GM23248 (cell line): ENCODE measurements at regions not wholly inside any gene's neighbourhood (a gene's known extent, or its start where the extent isn't known, plus 50 kb on each side); places are given as distances from the start of the nearest gene placed in this dataset.

Source experiments
- DNase-seq: peaks from one replicate; pipeline ENCODE4 v3.0.0-alpha.2; 2015
- H2AFZ ChIP-seq: fragments of 200-600 bp; sonication (generic); 2 replicates; pipeline ENCODE4 v1.6.1; 2016; ENCODE audit warnings: antibody characterized with exemption
- H3F3A ChIP-seq: fragments of 200-600 bp; sonication (generic); 2 replicates; pipeline ENCODE4 v1.6.1; 2016; ENCODE audit warnings: mild to moderate bottlenecking, antibody characterized with exemption, mixed run types; ENCODE audit not compliant: insufficient read depth
- H3K27ac ChIP-seq: fragments of 200-600 bp; sonication (generic); 2 replicates; pipeline ENCODE4 v1.5.1; 2016; ENCODE audit warnings: mild to moderate bottlenecking
- H3K27me3 ChIP-seq: fragments of 200-600 bp; sonication (generic); replicated peaks from 2 replicates; pipeline ENCODE4 v1.6.1; 2016; ENCODE audit warnings: mild to moderate bottlenecking; ENCODE audit not compliant: insufficient read depth
- H3K36me3 ChIP-seq: fragments of 200-600 bp; sonication (generic); 2 replicates; pipeline ENCODE4 v1.6.1; 2016; ENCODE audit warnings: low read depth, mild to moderate bottlenecking
- H3K4me1 ChIP-seq: fragments of 200-600 bp; sonication (generic); 2 replicates; pipeline ENCODE4 v1.6.1; 2016; ENCODE audit warnings: mild to moderate bottlenecking; ENCODE audit not compliant: insufficient read depth
- H3K4me2 ChIP-seq: fragments of 200-600 bp; sonication (generic); one replicate; pipeline ENCODE4 v1.6.1; 2016; ENCODE audit warnings: mild to moderate bottlenecking; ENCODE audit not compliant: unreplicated experiment
- H3K4me3 ChIP-seq: fragments of 200-600 bp; sonication (generic); 2 replicates; pipeline ENCODE4 v1.5.1; 2016; ENCODE audit warnings: mild to moderate bottlenecking
- H3K79me2 ChIP-seq: fragments of 200-600 bp; sonication (generic); 2 replicates; pipeline ENCODE4 v1.6.1; 2016; ENCODE audit warnings: mild to moderate bottlenecking; ENCODE audit not compliant: insufficient read depth
- H3K9ac ChIP-seq: fragments of 200-600 bp; sonication (generic); 2 replicates; pipeline ENCODE4 v1.6.1; 2016; ENCODE audit warnings: mild to moderate bottlenecking
- H3K9me2 ChIP-seq: fragments of 200-600 bp; sonication (generic); 2 replicates; pipeline ENCODE4 v1.6.1; 2016; ENCODE audit warnings: mixed run types, mild to moderate bottlenecking, moderate library complexity; ENCODE audit not compliant: insufficient read depth
- H3K9me3 ChIP-seq: fragments of 200-600 bp; sonication (generic); one replicate; pipeline ENCODE4 v1.6.1; 2017; ENCODE audit warnings: low read depth
- H4K20me1 ChIP-seq: fragments of 200-600 bp; sonication (generic); 2 replicates; pipeline ENCODE4 v1.6.0; 2016; ENCODE audit not compliant: insufficient read depth
- EZH2 ChIP-seq: fragments of 200-600 bp; sonication (generic); IDR thresholded peaks from 2 replicates; pipeline ENCODE4 v1.6.1; 2018; ENCODE audit warnings: antibody characterized with exemption, mild to moderate bottlenecking; ENCODE audit not compliant: insufficient read depth, poor library complexity, severe bottlenecking
- EZH2phosphoT487 ChIP-seq: fragments of 200-600 bp; sonication (generic); IDR thresholded peaks from 2 replicates; pipeline ENCODE4 v1.6.1; 2018; ENCODE audit warnings: antibody characterized with exemption, moderate library complexity, mild to moderate bottlenecking, low read depth; ENCODE audit not compliant: insufficient read depth
- WGBS, 2 experiments: methylation state at CpG; one replicate each; pipeline ENCODE4 v1.1.6; 2015 to 2017; ENCODE audit warnings: low lambda C conversion rate in 2 of 2, low coverage in 1 of 2; ENCODE audit errors: missing lambda C conversion rate in 2 of 2; 5-methylcytosine and 5-hydroxymethylcytosine counted together
- in situ Hi-C: fragments of 300-500 bp; cut with MboI; formaldehyde crosslinking; loops from 2 replicates; pipeline ENCODE4 v1.15.0; 2020

DNA sequence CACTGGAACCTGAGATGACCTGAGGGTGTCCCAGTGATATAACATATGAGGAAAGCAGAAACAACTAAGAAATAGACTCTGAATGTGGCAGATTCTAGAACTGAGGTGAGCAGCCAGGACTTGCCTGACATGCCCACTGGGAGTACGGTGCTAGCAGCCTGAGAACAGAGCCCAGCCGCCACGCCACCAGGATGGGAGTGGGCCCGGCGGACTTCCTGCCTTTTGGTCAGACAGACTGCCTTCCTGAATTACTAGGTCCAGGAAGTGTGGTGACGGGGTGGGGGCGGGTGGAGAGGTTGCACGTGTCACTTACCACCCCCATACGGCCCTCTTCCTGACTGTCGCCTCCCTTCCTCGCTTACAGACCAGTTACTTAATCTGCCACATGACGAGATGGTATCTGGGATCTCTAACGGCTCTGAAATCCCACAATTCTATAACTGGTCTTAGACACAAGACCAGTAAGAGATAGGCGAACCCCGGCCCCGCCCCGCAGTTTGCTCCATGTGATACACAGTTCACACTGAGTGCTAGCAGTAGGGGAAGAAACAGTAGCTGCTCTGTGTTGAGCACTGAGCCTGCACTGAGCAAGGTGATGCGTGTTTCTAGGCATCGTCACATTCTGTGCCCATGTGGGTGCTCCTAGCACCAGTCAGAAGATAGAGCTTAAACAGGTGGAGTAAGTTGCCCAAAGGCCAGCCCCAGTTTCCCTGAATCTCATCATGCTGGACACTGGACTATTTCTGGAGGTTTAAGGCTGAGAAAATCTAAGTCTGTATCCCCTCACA, 95.7 kb downstream of the CPN2 start:
- no peak for DNase-seq
- in situ Hi-C loops: no loop called here
- H3K4me3 ChIP-seq: no peak overlapping the region
- H3K27ac ChIP-seq: no peak overlapping the region
- no peak overlapping the region for H3K4me2 ChIP-seq
- H4K20me1 ChIP-seq: no peaks in the 10 kb centered on the region
- H3K4me1 ChIP-seq: no peaks in the 10 kb centered on the region
- WGBS, 2 experiments: 64 to 69% methylated on average over 18 to 19 of the region's 19 CpGs
- peaks cover 13% of the 10 kb centered on the region for H3K27me3 ChIP-seq
- no peak overlapping the region for H3K9ac ChIP-seq
- H2AFZ ChIP-seq: no peak overlapping the region
- H3K9me3 ChIP-seq: no peaks in the 10 kb centered on the region
- no peaks in the 10 kb centered on the region; the same call in 1 of the 2 replicates for H3F3A ChIP-seq
- H3K36me3 ChIP-seq: no peaks in the 10 kb centered on the region
- TF ChIP-seq EZH2phosphoT487 (no peak), EZH2 (no peak)
- H3K9me2 ChIP-seq: no peaks in the 10 kb centered on the region
- no peaks in the 10 kb centered on the region for H3K79me2 ChIP-seq

DNA sequence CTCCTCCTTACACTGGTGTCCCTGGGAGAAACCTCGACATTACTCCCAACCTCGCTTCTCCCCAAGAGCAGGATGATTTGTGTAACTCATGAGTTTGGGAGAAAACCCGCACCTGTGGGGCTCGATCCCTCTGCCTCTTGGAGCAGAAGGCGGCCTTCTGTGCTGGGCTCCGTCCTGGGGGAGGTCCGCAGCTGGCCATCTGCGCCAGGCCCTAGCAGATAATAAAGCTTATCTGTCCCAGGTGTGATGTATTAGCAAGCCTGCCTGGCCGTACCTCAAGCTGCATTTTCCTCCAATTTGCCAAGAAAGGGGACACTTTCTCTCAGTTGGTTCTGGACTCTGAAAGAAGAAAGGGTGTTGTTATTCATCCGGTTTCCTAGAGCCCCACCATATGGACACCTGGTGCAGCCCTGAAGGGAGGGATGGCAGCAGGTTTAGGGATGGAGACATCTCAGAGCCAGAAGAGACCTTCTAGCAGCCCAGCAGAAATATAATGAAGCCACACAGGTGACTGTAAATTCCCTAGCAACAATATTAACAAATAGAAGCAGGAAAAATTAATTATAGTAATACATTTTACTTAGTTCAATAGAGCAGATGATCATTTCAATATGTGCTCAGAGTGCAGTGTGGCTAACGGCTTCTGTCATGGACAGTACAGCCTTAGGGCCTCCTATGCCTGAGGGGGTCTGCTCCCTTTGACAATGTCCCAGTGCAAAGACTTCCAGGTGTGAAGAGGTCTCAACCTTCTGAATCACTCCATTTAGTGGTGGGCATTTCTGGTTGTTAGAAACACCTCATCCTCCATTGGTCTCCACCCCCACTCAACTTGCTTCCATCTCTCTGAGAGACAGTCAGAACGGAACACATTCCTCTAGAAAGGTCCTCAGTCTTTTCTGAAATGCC, 94.8 kb downstream of the CPN2 start:
- in situ Hi-C loops: no loop called here
- H3F3A ChIP-seq: no peaks in the 10 kb centered on the region; the same call in 1 of the 2 replicates
- no peak overlapping the region for H3K4me3 ChIP-seq
- no peak for TF ChIP-seq EZH2
- TF ChIP-seq EZH2phosphoT487: no peak
- WGBS, 2 experiments: 79 to 86% methylated on average over 12 of the region's 12 CpGs
- no peak for DNase-seq
- H3K27ac ChIP-seq: no peak overlapping the region
- H3K9me3 ChIP-seq: no peaks in the 10 kb centered on the region
- no peaks in the 10 kb centered on the region for H3K9me2 ChIP-seq
- no peaks in the 10 kb centered on the region for H3K36me3 ChIP-seq
- H3K4me2 ChIP-seq: no peak overlapping the region
- H3K4me1 ChIP-seq: no peaks in the 10 kb centered on the region
- H3K27me3 ChIP-seq: peaks cover 7% of the 10 kb centered on the region
- no peaks in the 10 kb centered on the region for H3K79me2 ChIP-seq
- H3K9ac ChIP-seq: no peak overlapping the region
- H4K20me1 ChIP-seq: no peaks in the 10 kb centered on the region
- H2AFZ ChIP-seq: no peak overlapping the region

DNA sequence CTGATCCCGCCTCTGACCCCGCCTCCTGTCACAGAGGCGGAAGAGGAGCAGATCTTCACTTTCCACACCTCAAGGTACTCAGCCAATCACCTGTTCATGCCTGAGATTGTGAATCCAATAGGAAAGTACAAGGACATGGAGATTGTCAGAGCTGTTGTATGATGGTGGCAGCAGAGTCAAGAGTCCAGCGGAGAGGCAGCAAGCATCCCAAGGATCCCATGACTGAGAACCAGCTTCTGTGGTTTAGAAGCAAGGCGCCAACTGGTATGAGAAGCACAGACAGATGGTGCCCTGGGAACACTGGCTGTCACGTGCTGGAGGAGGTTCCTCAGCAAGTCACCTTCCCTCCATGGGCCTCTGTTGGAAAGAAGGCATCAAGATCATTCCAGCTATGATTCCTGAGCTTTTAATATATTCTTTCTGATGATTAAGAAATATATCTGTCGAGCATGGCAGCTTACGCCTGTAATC, 93.9 kb downstream of the CPN2 start:
- no peaks in the 10 kb centered on the region for H3K79me2 ChIP-seq
- H3K9me3 ChIP-seq: no peaks in the 10 kb centered on the region

DNA sequence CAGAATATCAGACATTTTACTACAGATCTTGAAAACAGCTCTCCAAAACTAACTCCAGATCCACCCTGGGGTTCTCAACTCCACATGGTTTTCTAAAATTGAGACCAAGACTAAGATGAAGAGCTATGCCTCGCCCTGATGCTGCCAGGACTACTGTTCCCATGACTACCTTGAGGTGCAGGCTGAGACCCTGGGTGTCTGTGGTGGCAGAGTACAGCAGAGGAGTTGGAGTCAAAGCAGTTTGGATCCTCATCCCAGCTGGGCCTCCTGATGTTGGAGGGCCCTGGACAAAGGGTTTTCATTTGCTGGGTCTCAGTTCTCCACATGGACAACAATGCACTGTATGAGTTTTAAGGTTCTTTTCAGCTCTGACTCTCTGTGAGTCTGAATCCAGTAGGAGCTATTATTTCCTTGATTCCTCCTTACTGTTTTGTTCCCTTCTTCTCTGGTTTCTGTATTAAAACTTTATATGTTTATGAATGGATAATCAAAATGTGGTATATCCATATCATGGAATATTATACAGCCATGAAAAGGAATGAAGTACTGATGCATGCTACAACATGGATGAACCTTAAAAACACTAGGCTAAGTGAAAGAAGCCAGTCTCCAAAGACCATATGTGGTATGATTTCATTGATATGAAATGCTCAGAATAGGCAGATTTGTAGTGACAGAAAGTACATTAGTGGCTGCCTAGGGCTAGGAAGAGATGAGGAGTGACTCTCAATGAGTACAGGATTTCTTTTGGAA, 93.0 kb downstream of the CPN2 start:
- Histone ChIP-seq H3K4me2 (no peak overlapping the region), H3K27me3 (peaks cover 2% of the 10 kb centered on the region; the same call in 1 of the 2 replicates), H3K4me1 (no peaks in the 10 kb centered on the region), H3K36me3 (no peaks in the 10 kb centered on the region), H3K27ac (no peak overlapping the region), H3K9me3 (no peaks in the 10 kb centered on the region), H3F3A (no peaks in the 10 kb centered on the region; the same call in 1 of the 2 replicates), H3K4me3 (no peak overlapping the region), H4K20me1 (no peaks in the 10 kb centered on the region), H3K79me2 (no peaks in the 10 kb centered on the region), H2AFZ (no peak overlapping the region), H3K9me2 (no peaks in the 10 kb centered on the region), H3K9ac (no peak overlapping the region)
- WGBS, 2 experiments: 10 to 15% methylated on average over 1 of the region's 1 CpG
- in situ Hi-C loops: no loop called here
- no peak for DNase-seq
- TF ChIP-seq EZH2phosphoT487: no peak
- no peak for TF ChIP-seq EZH2

More for the DNA sequence above, 93.9 kb downstream of the CPN2 start:
- no peak for DNase-seq
- TF ChIP-seq EZH2phosphoT487 (no peak), EZH2 (no peak)
- H3K27ac ChIP-seq: no peak overlapping the region
- H3K27me3 ChIP-seq: peaks cover 4% of the 10 kb centered on the region; the same call in 1 of the 2 replicates
- 88% methylated on average over 8 of the region's 8 CpGs for WGBS, 2 experiments
- H3K9ac ChIP-seq: no peak overlapping the region
- no peaks in the 10 kb centered on the region for H4K20me1 ChIP-seq
- in situ Hi-C loops: no loop called here
- H3K36me3 ChIP-seq: no peaks in the 10 kb centered on the region
- H3K4me2 ChIP-seq: no peak overlapping the region
- H3K4me1 ChIP-seq: no peaks in the 10 kb centered on the region
- H3K9me2 ChIP-seq: no peaks in the 10 kb centered on the region
- H3F3A ChIP-seq: no peaks in the 10 kb centered on the region; the same call in 1 of the 2 replicates
- no peak overlapping the region for H2AFZ ChIP-seq
- no peak overlapping the region for H3K4me3 ChIP-seq
